ENCODE measurements at regions not wholly inside any gene's neighbourhood (a gene's known extent, or its start where the extent isn't known, plus 50 kb on each side); places are given as distances from the start of the nearest gene placed in this dataset.
A peak's percentile ranks its signal among the peaks of the same experiment; 100 is the strongest.

- TF ChIP-seq, protein P1, sequence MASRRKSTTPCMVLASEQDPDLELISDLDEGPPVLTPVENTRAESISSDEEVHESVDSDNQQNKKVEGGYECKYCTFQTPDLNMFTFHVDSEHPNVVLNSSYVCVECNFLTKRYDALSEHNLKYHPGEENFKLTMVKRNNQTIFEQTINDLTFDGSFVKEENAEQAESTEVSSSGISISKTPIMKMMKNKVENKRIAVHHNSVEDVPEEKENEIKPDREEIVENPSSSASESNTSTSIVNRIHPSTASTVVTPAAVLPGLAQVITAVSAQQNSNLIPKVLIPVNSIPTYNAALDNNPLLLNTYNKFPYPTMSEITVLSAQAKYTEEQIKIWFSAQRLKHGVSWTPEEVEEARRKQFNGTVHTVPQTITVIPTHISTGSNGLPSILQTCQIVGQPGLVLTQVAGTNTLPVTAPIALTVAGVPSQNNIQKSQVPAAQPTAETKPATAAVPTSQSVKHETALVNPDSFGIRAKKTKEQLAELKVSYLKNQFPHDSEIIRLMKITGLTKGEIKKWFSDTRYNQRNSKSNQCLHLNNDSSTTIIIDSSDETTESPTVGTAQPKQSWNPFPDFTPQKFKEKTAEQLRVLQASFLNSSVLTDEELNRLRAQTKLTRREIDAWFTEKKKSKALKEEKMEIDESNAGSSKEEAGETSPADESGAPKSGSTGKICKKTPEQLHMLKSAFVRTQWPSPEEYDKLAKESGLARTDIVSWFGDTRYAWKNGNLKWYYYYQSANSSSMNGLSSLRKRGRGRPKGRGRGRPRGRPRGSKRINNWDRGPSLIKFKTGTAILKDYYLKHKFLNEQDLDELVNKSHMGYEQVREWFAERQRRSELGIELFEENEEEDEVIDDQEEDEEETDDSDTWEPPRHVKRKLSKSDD (conservative IDR thresholded peaks at IDR 0.05; ENCODE audit: low read length): no peak
- TF ChIP-seq PTRF (tag; IDR thresholded peaks at IDR 0.05) (no peak), ARNT (IDR thresholded peaks at IDR 0.05) (no peak), GABPB2 (CRISPR knock-in tag; conservative IDR thresholded peaks at IDR 0.05) (no peak)
Measured at GRCh38 chr15:70488941-70489848, 274.2 kb downstream of the UACA start (continued).

DNA sequence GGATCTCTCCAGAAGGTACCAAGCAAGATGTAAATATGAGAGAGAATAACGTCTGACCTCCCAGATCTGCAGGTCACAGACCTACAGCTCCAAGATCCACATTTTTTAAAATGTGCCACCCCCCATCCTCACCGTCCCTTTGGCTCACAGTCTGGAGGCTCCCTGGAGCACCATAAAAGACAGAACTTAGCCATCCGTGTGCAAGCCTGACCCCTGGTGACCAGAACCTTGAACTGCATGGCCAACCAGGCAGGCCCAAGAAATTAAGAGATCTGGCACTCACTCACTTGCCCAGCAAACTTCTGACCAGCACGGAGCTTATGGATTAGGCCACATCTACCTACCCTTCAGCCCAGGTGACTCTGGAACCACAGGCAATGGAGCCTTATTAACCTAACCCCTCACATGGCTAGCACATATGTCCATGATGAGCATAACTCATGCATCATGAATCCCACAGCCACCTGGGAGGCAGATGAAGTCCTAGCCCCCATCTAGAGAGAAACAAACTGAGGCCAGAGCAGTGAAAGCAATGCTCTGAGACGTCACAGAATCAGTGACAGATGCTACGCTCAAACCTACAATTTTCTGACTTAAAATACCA is 275.3 kb downstream of the UACA start:
- Histone ChIP-seq H3K4me3 (no peak overlapping the region), H4K20me1 (replicated peaks; ENCODE audit: control insufficient read depth, insufficient read depth, low read length) (no peaks in the 10 kb centered on the region; the same call in none of the 2 replicates), H3K9ac (ENCODE audit: insufficient read depth in 1 of 2, low read depth in 2 of 2, low read length in 2 of 2) (no peak overlapping the region), H3K79me2 (ENCODE audit: control insufficient read depth, insufficient read depth, low read length) (no peaks in the 10 kb centered on the region), H3K4me2 (ENCODE audit: insufficient read depth, low read length) (no peak overlapping the region), H3K9me1 (ENCODE audit: control insufficient read depth, insufficient read depth, low read length) (no peaks in the 10 kb centered on the region), H2AFZ (ENCODE audit: low read depth, low read length) (no peak overlapping the region), H3K4me1 (replicated peaks in 1 of 2; ENCODE audit: control insufficient read depth in 2 of 2, insufficient read depth in 2 of 2, low read length in 2 of 2) (peaks cover 0 to 5% of the 10 kb centered on the region in 2 experiments; a peak in 3 of 5 replicates), H3K27ac (ENCODE audit: extremely low read depth, low read depth, low read length) (no peak overlapping the region), H3K9me3 (replicated peaks; ENCODE audit: control insufficient read depth, insufficient read depth, low read depth, low read length) (no peaks in the 10 kb centered on the region), H3K27me3 (ENCODE audit: control insufficient read depth in 2 of 2, insufficient read depth in 2 of 2, low read length in 2 of 2) (peaks cover 16 to 39% of the 10 kb centered on the region in 2 experiments; a peak in 4 of 5 replicates), H3K36me3 (ENCODE audit: control insufficient read depth, insufficient read depth, low read length) (no peaks in the 10 kb centered on the region)
- intact Hi-C loops (cut with micrococcal nuclease) (loop anchor here (2.0 to 10.0 kb wide), 3 partner anchors 223 to 1011 kb away; no protein-coding TSS in a partner anchor), in situ Hi-C loops (cut with MboI) (loop anchor here (10.0 to 25.0 kb wide), 2 partner anchors 751 to 1013 kb away; no protein-coding TSS in a partner anchor)
- BruUV-seq (replicated peaks): no TSS peak
- DNase-seq (ENCODE audit: extremely low read depth in 1 of 4, low spot score in 3 of 4) (peak; percentile 69 to 79 (median 77)), FAIRE-seq (peak; percentile 90), ATAC-seq (peak; percentile 85)
- POLR2A ChIA-PET: no interaction called here
- 0% methylated on average over 6 of the region's 6 CpGs for WGBS (ENCODE audit: insufficient coverage, low coverage, missing lambda C conversion rate)
- CTCF ChIA-PET (ENCODE audit: low intra/inter-chr PET ratio): interaction anchor here (0.7 to 1.3 kb wide), 4 partner anchors 25 to 1012 kb away, joined by 3 to 9 read pairs (median 3); no protein-coding TSS in a partner anchor
- TF ChIP-seq ZNF24 (IDR thresholded peaks at IDR 0.05) (0 out of 2 replicates have a peak, but pooled peaks have one; percentile 12), RAD21 (CRISPR knock-in tag; conservative IDR thresholded peaks at IDR 0.05 in 1 of 2, IDR thresholded peaks at IDR 0.05 in 1 of 2) (peak; percentile 85 to 92)
- TF ChIP-seq, protein P2, sequence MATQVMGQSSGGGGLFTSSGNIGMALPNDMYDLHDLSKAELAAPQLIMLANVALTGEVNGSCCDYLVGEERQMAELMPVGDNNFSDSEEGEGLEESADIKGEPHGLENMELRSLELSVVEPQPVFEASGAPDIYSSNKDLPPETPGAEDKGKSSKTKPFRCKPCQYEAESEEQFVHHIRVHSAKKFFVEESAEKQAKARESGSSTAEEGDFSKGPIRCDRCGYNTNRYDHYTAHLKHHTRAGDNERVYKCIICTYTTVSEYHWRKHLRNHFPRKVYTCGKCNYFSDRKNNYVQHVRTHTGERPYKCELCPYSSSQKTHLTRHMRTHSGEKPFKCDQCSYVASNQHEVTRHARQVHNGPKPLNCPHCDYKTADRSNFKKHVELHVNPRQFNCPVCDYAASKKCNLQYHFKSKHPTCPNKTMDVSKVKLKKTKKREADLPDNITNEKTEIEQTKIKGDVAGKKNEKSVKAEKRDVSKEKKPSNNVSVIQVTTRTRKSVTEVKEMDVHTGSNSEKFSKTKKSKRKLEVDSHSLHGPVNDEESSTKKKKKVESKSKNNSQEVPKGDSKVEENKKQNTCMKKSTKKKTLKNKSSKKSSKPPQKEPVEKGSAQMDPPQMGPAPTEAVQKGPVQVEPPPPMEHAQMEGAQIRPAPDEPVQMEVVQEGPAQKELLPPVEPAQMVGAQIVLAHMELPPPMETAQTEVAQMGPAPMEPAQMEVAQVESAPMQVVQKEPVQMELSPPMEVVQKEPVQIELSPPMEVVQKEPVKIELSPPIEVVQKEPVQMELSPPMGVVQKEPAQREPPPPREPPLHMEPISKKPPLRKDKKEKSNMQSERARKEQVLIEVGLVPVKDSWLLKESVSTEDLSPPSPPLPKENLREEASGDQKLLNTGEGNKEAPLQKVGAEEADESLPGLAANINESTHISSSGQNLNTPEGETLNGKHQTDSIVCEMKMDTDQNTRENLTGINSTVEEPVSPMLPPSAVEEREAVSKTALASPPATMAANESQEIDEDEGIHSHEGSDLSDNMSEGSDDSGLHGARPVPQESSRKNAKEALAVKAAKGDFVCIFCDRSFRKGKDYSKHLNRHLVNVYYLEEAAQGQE (IDR thresholded peaks at IDR 0.05; ENCODE audit: borderline replicate concordance): peak; percentile 83
- TF ChIP-seq, protein P2 (CRISPR knock-in tag; IDR thresholded peaks at IDR 0.05; ENCODE audit: low read depth): no peak
